ENCODE measurements at regions not wholly inside any gene's neighbourhood (a gene's known extent, or its start where the extent isn't known, plus 50 kb on each side); places are given as distances from the start of the nearest gene placed in this dataset.
"Not testable (repeated sequence)": the region's sequence is repeated elsewhere in the genome, so short reads cannot be mapped to it uniquely, and the experiment has no call there.

DNA sequence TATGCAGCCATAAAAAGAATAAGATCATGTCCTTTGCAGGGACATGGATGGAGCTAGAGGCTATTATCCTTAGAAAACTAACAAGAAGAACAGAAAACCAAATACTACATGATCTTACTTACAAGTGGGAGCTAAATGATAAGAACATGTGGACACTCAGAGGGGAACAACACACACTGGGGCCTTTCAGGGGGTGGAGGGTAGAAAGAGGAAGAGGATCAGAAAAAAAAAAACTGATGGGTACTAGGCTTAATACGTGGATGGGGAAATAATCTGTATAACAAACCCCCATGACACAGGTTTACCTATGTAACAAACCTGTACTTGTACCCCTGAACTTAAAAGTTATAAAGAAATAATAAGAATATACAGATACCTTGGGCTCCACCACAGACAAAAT lies 514.2 kb downstream of the ARL4A start:
- no peak for DNase-seq (ENCODE audit: low spot score)

DNA sequence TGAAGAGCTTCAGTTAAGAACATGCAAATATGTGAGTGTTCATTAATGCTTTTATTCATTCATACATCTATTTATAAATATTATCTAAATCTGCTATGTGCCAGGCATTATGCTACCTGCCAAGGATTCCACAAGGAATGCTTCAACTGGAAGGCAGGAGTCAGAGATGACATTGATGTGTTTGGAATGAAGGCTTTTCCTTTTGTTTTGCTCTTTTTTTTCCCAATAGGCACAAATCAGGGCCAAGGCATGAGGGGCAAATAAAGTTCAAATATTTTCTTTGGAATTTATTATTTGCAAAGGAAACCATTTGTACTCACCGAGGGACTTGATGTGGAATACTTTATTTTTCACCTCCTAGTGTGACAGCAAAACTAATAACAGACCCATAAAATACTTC lies 530.3 kb downstream of the ARL4A start:
- no peak for DNase-seq (ENCODE audit: low spot score)

- DNase-seq (ENCODE audit: low spot score): no peak
Measured at GRCh38 chr7:13225068-13225467, 537.6 kb downstream of the ARL4A start.

- DNase-seq (ENCODE audit: low spot score): no peak
Measured at GRCh38 chr7:13226385-13226784, 539.0 kb downstream of the ARL4A start.

DNA sequence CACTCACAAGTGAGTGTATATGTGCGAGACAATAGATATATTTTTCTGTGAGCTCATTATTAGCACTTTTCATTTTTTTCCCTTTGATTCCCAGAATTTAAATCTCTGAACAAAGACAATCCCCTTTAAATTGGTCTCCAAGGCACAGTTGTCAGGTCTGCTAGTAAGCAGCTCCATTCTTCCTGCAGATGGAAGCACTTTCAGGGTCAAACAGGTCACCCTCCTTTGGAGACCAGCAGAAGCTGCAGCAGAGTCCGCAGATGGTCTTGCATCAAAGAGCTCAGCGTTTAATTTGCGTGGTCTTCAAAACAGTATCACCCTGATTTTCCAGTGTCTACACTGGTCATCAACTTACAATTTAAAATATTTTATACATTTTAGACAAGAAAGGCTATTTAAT lies 543.8 kb downstream of the ARL4A start:
- DNase-seq (ENCODE audit: low spot score): no peak

DNA sequence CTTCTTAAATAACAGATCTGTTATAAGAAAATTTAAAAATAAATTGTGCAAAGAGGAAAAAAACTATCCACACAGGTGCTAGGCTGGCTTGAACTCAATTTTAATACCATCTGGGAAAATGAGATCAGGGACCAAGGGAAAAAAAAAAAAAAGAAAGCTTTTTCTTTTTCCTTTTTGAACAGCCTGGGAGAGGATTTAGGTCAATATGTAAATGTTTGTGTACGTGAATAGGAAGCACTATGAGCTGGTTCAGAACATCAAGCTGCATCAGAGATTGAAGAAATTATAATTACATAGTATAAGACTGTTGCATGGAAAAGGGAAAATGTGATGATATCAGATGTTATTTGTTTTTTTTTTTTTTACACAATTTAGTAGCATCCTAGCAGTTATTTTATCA lies 548.0 kb downstream of the ARL4A start:
- DNase-seq (ENCODE audit: low spot score): no peak

DNA sequence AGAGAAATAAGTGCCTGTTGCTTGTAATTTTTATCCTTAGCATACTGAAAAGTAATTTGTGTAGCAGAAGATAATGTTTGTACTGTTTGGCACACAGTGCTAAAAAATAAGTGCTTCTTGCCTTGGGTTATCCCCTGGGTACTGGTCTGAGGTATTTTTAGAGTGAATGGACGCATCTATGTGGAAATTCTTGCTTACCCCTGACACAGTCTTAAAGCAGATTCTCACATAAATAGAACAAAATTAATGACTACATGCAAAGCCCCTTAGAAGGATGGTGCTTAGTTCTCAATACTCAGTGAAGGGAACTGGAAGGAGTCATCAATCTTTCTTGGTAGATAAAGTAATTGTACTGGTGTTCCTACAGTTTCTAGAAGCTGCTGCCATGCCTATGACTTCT lies 548.6 kb downstream of the ARL4A start:
- DNase-seq (ENCODE audit: low spot score): no peak

GRCh38 chr7:13240349-13240748 lies 552.9 kb downstream of the ARL4A start:
- DNase-seq (ENCODE audit: low spot score): no peak

GRCh38 chr7:13241416-13241815 lies 554.0 kb downstream of the ARL4A start:
- no peak for DNase-seq (ENCODE audit: low spot score)

- no peak for DNase-seq (ENCODE audit: low spot score)
Measured at GRCh38 chr7:13257661-13258060, 570.2 kb downstream of the ARL4A start.

DNA sequence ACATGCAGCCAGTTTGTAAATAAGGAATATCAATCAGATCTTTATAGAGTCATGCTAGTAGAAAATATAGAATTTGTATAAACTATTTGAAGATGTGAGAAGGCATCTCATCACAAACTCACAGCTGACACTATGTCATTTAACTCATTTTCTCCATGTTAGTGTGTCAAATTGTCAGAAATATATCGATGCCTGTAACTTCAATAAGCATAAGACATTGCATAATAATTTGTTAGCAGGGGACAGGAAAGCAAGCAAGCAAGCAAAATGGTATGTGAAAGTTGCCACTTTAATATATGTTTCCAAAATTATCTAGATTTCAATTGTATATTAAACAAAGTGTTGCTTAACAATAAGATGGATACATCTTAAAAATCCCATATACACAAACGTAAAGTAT lies 571.0 kb downstream of the ARL4A start:
- DNase-seq (ENCODE audit: low spot score): no peak

DNA sequence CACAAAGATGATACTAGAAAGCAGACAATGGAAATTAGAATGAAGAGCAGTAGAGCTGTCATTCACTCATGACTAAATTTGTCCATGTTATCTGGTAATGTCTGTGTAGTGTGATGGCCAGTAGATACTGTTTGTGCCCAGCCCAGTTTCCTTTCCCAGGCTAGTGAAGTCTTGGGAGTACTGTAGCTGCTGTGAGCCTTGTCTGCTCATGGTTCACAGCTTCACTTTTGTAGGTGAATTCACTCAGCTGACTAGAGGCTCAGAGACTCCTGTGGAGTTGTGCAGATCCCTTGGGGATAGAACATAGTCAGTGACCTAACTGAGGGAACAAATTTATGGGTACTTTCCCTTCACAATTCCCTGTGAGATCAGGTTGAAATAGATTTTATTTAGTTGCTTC lies 572.5 kb downstream of the ARL4A start:
- DNase-seq (ENCODE audit: low spot score): no peak

DNA sequence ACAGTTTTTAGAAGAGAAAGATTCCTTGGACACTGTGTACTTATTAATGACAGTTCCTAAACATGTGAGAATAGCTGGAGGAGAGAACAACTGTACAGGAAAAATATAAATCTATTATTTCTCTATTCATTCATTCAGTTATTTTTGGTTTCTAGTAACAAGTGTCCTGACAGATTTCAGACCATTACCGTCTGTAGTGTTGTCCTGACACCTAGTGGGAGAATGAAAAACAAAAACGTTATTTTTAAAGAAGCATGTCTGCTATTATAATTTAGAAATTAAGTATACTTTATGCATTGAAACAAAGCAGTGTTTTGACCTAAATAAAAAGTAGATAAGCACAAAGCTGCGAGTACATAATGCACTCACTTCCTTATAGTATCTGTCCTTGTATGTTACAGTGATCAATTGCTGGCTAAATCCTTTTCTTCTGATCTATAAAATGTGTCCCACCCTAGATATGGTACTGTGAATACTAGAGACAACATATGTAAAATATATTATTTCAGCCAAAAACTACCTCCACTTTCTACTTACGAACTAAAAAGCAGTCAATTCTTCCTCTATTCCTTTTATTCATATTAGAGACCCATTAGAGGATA lies 575.6 kb downstream of the ARL4A start:
- peak; percentile 37 for DNase-seq (ENCODE audit: low spot score)

GRCh38 chr7:13265271-13265670 lies 577.8 kb downstream of the ARL4A start:
- no peak for DNase-seq (ENCODE audit: low spot score)

DNA sequence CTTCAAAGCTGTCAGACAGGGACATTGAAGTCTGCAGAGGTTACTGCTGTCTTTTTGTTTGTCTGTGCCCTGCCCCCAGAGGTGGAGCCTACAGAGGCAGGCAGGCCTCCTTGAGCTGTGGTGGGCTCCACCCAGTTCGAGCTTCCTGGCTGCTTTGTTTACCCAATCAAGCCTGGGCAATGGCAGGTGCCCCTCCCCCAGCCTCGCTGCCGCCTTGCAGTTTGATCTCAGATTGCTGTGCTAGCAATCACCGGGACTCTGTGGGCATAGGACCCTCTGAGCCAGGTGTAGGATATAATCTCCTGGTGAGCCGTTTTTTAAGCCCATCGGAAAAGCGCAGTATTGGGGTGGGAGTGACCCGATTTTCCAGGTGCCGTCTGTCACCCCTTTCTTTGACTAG lies 586.8 kb downstream of the ARL4A start:
- not testable (repeated sequence) for DNase-seq (ENCODE audit: low spot score)

DNA sequence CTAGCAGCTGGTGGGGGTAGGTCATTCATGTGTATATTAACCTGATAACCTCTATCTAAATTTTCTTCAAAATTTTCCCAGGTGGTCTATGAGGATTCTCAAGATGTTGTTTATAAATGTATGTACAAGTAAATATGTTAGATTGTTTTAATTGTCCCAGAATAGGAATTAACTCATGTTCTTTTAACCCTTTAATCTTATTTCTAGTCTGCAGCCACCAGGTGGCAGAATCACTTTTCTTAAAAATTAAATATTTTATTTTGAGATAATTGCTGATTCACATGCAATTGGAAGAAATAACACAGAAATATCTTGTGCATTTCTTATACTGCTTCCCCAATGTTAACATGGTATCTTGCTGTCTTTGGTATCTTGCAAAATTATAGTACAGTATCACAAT lies 589.5 kb downstream of the ARL4A start:
- DNase-seq (ENCODE audit: low spot score): no peak

- no peak for DNase-seq (ENCODE audit: low spot score)
Measured at GRCh38 chr7:13278020-13278419, 590.6 kb downstream of the ARL4A start.

GRCh38 chr7:13279854-13280435 lies 592.5 kb downstream of the ARL4A start:
- peak; percentile 28 for DNase-seq (ENCODE audit: low spot score)

GRCh38 chr7:13282377-13282980 lies 595.0 kb downstream of the ARL4A start:
- no peak for DNase-seq (ENCODE audit: low spot score)

DNA sequence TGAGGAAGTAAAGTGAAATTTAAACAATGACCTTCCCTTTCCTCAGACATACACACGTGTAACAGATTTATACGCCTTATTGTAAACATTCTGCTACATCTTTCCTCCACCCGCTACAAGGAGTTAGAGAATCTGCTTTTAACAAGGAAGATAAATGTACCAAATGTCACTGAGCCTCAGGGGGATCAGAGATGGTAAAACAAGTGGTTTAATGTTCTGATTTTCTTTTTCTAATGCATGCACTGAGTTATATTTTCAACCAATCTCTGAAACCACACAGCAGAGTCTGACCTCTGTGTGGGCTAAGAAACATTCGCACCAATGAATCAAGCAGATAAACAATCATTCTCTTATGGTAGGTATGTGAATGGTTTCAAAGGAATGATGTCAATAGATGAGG lies 599.5 kb downstream of the ARL4A start:
- no peak for DNase-seq (ENCODE audit: low spot score)

DNA sequence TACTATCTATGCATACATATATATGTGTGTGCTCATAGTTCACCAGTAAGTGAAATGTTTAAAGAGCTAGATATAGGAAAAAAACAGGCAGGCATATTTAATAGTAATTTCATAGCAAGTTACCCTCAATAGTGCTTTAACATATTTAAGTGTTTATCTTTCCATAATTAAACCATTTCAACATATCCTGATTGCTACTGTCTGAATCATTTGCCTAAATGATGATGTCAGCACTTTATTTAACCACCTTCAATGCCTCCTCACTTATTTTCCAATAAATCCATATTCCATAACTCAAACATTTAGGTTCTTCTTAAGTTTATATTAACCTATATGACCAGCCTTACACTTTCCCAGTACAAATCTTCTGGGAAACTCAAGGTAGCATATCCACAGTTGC lies 601.1 kb downstream of the ARL4A start:
- no peak for DNase-seq (ENCODE audit: low spot score)

DNA sequence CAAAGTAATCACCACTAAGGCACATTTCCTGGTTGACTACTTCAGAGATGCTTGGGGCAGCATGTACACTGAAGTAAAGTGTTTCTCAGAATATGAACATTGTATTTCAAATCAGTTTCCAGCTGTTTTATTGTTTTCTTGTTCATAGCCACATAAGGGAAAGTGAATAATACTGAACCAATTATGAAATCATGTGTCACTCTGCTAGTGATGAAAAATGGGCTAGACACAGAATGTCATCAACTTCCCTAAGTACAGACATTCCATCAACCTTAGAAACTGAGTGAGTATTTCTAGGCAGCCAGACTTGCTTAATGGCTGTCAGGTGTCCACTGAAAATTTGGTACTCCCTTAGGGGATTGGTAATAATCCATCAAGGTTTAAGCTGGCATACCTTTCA lies 603.5 kb downstream of the ARL4A start:
- DNase-seq (ENCODE audit: low spot score): no peak

DNA sequence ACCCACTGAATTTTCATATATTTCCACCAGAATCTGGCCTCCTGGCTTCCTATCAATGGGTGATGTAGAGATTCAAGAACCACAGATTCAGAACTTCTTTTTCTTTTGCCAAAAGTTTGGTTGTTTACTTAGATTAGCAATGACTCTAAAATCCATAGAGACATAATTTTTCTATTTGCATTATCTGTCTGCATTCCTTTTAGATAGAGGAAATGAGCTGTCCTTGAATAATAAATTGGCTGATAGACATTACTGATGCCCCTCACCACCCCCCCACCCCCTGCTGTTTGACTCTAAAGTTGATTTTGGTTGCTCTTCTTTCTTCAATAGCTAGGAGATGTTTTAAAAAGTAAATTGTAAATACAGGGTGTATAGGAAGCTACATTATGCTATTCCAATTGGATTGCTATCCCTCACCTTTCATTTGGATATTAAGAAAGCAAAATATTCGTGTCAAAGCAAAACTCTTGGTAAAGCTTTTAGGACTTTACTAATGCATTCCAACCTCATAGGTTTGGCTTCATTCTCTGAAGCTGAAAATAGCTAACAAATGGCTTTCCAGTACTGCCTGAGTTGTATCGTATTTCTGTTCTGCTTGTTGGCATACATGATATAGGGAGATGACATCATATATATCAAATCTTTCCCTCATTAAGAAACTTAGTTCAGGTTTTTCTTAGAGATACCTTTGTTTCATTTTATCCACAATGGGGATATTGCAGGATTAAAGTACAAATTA lies 606.0 kb downstream of the ARL4A start:
- DNase-seq (ENCODE audit: low spot score): no peak
